Limb (tissue), 2 donors: ENCODE measurements at regions not wholly inside any gene's neighbourhood (a gene's known extent, or its start where the extent isn't known, plus 50 kb on each side); places are given as distances from the start of the nearest gene placed in this dataset.
"Not testable (repeated sequence)": the region's sequence is repeated elsewhere in the genome, so short reads cannot be mapped to it uniquely, and the experiment has no call there.

ENCODE experiments used
- DNase-seq, 2 donors: peaks; one replicate each; pipeline ENCODE4 v3.0.0-alpha.2; 2016; ENCODE audit errors: extremely low spot score in 2 of 2

GRCh38 chr7:110539216-110539615 lies 551.7 kb upstream of the LRRN3 start:
- DNase-seq: no peak

DNA sequence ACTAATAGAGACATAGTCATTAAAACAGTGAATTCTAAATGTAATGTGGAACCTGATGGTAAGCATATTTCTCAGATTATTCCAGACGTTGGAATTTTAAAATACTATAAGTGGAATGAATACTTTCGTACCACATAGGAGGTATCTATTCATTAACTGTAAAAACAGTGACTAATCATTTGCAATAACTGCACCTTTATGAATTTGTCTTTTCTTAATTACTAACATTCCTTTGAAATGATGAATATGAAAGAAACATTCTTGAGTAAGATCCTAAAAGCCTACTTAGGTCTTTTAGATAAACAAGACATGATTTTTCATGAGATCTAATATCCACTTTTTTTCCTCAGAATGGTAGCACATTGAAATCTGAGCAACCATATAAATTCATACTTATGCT lies 549.0 kb upstream of the LRRN3 start:
- DNase-seq: no peak

GRCh38 chr7:110544194-110544593 lies 546.7 kb upstream of the LRRN3 start:
- no peak for DNase-seq

- no peak for DNase-seq
Measured at GRCh38 chr7:110548372-110548771, 542.6 kb upstream of the LRRN3 start.

DNA sequence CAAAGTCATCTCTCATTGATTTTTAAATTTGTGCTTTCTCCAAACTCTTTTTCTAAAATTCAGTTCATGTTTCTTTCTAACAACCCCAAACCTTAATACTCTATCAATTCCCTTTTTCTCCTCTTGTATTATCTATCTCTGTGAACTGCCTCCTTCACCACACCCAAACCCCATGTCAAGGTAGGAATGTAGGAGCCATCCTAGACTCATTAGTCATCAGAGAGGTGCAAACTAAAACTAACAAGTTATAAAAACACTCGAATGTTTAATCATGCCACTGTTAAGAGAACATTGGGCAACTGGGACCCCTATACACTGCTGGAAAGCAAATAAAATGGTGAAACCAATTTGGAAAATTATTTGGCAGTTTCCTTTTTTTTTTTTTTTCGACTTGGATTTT lies 533.8 kb upstream of the LRRN3 start:
- DNase-seq: no peak

DNA sequence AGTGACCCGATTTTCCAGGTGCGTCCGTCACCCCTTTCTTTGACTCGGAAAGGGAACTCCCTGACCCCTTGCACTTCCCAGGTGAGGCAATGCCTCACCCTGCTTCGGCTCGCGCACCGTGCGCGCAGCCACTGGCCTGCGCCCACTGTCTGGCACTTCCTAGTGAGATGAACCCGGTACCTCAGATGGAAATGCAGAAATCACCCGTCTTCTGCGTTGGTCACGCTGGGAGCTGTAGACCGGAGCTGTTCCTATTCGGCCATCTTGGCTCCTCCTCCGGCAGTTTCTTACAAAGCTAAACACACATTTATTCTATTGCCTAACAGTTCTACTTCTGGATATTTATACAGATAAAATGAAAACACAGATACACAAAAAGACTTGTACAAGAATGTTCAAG lies 527.6 kb upstream of the LRRN3 start:
- DNase-seq: not testable (repeated sequence)

DNA sequence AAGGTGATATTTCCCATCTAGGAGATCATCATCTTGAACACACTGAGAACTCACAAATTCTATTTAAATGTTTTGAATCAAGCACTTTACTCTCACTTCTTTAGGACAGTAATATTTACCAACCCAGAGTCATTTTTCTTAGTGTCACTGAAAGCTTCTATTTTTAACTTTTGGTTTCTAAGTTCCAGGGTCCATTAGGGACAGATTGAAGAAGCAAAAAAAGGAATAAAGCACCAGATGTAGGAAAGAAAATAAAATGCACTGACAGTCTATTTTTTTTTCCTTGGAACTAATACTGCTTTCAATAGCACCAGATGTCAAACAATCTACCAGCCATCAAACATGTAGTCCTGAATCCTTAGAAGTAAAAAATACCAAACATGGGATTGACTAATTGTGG lies 526.7 kb upstream of the LRRN3 start:
- no peak for DNase-seq

DNA sequence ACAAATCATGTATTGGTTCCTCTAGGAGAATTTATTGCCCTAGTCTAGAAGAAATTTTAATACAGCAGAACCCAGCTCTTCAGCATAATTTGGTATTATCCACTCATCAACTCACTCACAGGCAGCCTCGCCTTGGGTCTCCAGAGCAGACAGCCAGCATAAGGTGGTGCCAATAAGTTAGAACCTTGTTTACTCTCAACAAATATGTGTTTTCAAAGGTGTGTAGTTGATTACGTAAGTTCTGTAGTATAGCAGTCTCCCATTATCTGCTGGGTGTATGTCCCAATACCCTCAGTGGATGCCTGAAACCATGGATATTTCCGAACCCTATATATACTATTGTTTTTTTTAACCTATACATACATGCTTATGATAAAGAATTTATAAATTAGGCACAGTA lies 522.5 kb upstream of the LRRN3 start:
- DNase-seq: no peak

- DNase-seq: no peak
Measured at GRCh38 chr7:110568932-110569331, 522.0 kb upstream of the LRRN3 start.

- no peak for DNase-seq
Measured at GRCh38 chr7:110569486-110570205, 521.3 kb upstream of the LRRN3 start.

DNA sequence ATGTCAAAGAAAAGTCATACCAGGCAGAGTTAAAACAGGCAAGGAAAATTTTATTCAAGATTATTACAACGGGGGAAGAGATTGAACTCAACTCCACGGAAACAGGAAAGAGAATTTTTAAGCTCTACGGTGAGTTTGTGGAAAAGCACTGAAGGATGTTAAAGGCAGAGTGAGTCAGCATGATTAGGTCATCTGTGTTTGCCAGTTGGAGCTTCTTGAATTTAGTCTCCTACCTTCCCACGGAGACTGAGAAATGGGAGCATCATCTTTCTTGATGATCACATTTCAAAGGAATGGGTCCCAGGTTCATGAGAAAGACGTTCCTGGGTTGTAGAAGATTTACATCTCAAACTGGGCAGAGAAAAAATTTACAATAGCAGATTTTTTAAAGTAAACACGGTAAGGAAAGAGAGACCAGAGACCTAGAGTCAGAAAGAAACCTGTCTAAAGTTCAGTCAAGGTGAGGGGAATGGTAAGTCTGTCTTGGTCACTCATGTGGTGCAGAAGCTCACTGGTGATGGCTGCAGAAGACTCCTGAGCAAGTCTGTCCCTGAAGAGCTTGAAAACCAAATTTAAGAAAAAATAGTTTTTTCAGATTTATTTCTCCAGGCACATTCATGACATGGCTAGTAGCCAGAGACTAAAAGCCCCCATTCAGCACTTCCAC lies 516.9 kb upstream of the LRRN3 start:
- DNase-seq: no peak

DNA sequence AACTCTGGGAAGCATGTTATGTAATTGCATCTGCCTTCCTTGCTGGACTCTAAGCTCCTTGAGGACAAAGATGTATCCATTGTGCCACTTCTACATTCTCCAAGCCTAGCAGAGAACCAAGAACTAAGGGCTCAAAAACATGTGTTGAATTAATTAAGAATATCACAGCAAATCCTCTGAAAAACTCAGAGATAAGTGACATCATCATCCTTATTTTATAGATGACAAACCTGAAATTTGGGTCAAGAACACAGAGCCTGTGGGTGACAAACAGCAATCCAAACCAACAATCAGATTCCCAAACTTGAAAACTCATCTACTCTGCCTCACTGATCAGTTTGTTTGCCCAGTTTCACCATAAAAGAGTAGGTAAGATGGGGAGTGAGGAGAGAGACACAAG lies 503.6 kb upstream of the LRRN3 start:
- no peak for DNase-seq

DNA sequence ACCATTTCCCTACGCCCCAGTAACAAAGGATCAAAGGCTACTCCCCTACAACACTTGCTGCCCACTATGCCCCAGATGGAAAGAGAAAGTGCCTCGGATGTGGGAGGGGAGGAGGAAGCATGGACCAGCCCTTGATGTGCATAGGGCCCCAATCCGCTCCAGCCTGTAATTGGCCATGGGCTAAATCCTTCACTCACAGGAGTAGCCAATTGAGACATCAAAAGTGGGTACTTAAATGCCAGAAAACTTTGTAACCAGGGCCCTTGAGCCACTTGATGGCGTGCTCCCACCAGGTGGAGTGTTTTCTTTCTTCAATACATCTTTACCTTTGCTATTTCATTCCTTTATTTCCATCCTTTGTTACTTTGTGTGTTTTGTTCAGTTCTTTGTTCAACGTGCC lies 500.5 kb upstream of the LRRN3 start:
- no peak for DNase-seq

DNA sequence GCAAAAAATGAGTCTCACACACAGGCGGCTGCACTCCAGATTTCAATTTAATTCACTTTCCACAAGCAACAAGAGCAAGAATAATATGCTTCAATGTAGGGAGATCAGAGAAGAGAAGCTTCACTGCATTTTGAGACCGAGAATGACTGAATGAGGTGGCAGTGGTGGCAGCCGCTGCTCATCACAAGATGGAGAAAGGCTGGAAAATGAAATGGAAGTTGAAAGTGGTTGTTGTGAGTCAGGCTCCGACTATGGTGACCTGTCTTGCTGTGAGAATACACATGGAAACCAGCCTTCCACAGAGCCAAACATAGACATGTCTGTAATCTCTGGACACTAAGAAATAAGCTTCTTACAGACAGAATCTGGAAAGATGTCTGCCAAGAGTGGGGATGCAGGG lies 499.6 kb upstream of the LRRN3 start:
- DNase-seq: no peak

DNA sequence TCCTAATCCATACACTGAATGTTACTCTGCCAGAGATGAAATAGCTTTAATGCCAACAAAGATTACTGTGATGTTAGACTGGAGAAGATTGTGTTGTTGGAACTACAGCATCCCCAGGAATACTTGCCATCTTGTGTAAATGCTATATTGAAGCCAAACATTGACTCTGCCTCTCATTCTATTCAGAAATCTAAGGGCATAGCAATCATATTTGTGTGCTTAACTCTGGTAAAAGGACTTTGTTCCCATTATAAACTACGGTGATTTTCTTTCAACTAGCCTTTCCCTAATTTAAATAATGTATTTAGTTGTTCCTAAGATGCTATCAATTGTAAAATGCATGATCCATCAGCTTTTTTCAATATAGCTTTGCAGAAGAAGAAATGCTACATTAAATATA lies 498.4 kb upstream of the LRRN3 start:
- DNase-seq: no peak

GRCh38 chr7:110593355-110593754 lies 497.6 kb upstream of the LRRN3 start:
- DNase-seq: no peak

DNA sequence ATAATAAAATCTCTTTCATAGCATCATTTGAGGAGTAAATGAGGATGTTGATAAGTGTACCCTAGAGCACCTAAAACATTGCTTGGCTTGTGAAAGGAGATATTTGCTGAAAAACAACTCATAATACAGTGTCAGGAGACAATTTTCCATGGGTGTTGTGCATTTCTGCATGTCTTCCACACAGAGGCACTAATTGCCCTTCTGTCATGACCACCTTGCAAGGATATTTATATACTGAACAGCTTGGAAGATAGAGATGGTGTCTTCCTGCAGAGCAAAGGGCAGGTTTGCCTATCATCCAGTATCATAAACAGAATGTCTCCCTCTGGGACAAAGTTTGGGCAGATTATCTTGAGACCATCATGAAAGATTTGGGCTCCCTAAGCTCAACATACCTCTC lies 495.2 kb upstream of the LRRN3 start:
- DNase-seq: no peak

- no peak for DNase-seq
Measured at GRCh38 chr7:110600956-110601355, 490.0 kb upstream of the LRRN3 start.

GRCh38 chr7:110601710-110602109 lies 489.2 kb upstream of the LRRN3 start:
- no peak for DNase-seq

DNA sequence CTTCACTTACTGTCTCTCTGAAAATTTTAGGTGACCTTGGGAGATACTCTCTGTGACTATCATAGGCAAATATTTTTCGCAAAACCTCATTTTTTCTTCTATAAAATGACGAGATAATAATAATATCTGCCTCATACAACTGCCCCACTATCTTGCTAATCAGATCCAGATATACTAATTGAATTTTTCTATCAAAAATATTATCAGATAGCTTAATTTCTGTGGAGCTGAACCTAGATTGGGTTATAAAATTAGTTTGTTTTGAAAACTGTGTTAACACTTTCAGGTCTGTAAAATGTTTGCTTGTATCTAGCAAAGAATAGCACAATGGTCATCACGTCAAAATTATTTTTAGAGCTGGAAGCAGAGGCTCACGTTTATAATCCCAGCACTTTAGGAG lies 486.7 kb upstream of the LRRN3 start:
- DNase-seq: no peak

DNA sequence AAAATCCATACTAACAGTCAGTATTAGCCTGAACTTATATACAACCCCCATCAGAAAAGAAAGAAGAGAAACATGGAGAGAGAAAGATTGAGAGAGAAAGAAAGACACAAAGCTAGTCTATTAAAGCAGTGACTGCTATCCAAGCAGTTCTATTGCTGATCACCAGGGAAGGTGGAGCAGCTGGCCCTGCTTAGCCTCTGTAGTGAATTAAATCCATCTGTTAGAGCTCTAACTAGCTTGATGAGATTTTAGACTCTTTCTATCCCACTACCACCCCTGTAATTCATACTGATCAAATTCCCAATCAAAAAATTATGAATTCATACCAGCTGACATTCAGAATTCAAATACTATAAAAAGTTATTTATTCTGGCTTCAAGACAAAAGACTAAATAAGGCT lies 486.0 kb upstream of the LRRN3 start:
- DNase-seq: no peak

DNA sequence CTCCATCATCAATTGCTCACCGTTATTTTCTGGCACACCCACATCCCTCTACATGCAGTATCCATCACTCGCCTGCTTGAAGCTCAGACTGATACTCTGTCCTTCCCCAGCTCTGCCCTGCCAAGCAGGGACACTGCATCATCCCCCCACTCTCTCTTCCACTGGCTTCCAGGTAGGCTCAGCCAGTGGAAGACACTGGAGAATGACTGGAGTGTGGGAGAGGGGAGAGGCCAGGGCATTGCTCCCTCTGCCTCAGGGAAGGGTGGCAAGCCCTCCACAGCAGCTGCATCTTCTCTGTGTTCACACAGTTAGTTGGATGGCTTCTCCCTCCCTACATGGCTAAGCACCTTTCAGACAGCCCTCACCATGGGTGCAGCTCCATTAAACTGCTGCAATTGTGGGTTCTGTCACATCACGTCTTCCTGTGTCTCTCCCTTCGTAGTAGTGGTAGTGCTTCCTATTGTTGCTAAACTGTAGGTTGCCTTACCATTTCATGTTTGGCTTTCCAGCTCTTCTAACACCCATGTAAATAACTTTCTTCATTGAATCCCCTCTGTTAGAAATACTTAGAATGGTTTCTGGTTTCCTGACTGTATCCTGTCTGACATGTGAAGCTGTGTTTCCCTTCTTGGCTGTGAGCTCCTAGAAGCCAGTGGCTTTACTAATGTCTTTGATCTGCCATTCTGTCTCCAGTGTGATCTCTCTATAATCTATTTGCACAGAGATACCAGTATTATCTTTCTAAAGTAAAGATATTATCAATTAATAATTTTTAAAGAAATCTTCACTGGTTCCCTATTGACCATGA lies 483.7 kb upstream of the LRRN3 start:
- no peak for DNase-seq

- no peak for DNase-seq
Measured at GRCh38 chr7:110609336-110609735, 481.6 kb upstream of the LRRN3 start.
